Activated T-helper 1 cell treated with anti-CD3 and anti-CD28 coated beads, Interleukin-2, amount 50 U/mL, for 16 hours (primary cell): ENCODE measurements at regions not wholly inside any gene's neighbourhood (a gene's known extent, or its start where the extent isn't known, plus 50 kb on each side); places are given as distances from the start of the nearest gene placed in this dataset.
"Not testable (repeated sequence)": the region's sequence is repeated elsewhere in the genome, so short reads cannot be mapped to it uniquely, and the experiment has no call there.

Source experiments
- DNase-seq, 2 donors: peaks; one replicate each; pipeline ENCODE4 v3.0.0-alpha.2; 2020; ENCODE audit warnings: low read depth in 1 of 2, low spot score in 1 of 2

- DNase-seq, result no peak
Observed at GRCh38 chr1:5191470-5191869, 537.1 kb downstream of the AJAP1 start.

- DNase-seq, result no peak
Observed at GRCh38 chr1:5189384-5189783, 535.0 kb downstream of the AJAP1 start.

- DNase-seq, result no peak
Observed at GRCh38 chr1:5165762-5166161, 511.4 kb downstream of the AJAP1 start.

DNA sequence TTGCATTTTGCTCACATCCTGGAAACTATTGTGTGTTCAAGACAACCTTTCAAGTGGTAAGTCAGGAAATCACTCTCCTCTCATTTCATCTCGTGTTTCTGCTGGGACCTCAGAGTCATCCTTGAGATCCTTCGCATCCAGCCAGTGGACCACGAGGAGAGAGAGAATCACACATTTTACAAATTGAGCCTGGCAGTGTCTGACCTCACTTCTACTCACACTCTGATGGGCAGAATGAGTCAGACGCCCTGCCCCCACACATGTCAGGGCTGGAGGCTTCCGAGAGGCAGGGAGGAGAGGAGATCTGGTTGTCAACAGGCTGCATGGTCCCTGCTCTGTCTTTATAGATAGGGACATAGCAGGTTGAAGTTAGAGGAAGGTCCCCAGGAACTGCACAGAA lies 509.7 kb downstream of the AJAP1 start:
- DNase-seq, result no peak

GRCh38 chr1:5161372-5161771 lies 507.0 kb downstream of the AJAP1 start:
- DNase-seq, result no peak

GRCh38 chr1:5157175-5157574 lies 502.8 kb downstream of the AJAP1 start:
- DNase-seq, result no peak

DNA sequence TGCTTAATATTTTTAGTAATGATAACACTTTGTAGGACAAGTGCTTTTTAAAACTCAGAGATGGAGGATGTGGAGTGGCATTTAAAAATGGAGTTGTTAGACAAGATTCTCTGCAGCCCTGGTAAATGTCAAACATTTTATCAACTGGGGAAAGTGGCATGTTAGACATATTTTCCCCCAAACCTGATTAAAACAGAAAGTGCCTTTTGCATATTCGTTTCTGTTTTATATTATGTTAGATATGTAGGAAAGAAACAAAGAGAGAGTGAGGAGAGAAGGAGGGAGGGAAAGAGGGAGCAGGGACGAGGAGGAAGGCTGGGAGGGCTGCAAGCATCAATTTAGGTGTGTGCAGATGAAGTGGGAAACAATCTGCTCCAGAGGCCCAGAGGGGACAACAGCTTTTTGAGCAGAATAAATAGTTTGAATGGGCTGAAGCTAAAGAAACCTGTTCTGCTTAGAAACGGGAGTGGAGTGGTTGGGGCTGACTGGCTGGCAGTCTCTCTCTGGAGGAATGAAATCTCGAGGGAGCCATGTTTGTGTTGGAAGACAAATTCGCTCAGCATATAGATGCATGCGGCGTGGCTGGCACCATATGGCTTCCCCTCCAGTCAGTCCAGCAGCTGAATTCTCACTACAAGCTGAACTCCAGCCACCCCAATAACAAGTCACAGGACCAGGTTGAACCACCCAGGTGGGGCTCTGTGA lies 502.2 kb downstream of the AJAP1 start:
- DNase-seq, result no peak

DNA sequence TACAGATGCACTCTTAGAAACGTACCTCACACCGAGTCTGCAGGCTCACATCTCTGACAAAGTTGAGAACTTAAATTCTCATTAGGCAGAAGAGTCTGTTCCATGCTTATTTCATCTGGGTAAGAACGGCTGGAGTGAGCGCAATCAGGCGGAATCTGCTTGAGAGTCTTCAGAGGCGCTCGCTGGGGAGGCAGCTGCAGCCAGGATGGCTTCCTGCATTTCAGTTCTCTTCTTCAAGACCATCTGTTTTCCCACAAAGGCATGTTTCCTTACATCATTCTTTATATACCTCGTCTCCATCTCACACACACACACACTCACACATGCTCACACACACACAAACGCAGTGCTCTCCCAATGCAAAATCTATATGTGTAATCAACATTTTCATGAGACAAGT lies 497.1 kb downstream of the AJAP1 start:
- no peak for DNase-seq

GRCh38 chr1:5150191-5150590 lies 495.8 kb downstream of the AJAP1 start:
- no peak for DNase-seq

GRCh38 chr1:5147806-5148205 lies 493.4 kb downstream of the AJAP1 start:
- DNase-seq, result no peak

- DNase-seq, result no peak
Observed at GRCh38 chr1:5142389-5142788, 488.0 kb downstream of the AJAP1 start.

DNA sequence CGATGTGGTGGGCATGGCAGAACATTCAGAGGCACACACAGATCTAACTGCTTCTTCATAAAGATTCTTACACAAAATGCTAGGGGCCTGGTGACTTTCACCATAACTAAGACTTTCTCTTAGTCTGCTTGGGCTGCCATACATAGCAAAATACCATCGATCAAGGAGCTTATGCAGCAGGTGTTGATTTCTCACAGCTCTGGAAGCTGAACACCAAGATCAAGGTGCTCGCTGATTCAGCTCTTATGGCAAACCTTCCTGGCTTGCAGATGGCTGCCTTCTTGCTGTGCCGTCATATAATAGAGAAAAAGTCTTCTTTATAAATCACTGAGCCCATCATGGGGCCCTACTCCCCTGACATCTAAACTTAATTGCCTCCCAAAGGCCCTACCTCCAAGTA lies 487.3 kb downstream of the AJAP1 start:
- DNase-seq, result no peak

- DNase-seq, result no peak
Observed at GRCh38 chr1:5140962-5141361, 486.6 kb downstream of the AJAP1 start.

DNA sequence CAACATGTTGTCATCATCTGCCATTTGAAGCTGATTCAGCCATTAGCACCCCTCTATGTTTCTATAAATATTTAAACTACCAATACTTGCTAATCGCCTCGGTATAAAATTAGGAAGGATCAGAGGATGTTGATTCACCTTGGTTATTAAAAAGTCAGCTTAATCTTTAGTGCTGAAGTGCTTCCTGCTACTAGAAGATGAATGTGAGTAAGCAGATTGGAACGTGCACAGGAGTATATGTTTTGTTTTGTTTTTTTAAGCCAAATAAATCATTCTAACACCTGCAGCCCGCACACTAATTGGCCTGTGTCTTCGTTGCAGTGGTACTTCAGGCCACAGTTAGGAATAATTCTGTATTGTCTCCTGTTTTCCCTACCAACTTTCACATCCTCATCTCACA lies 485.7 kb downstream of the AJAP1 start:
- no peak for DNase-seq

GRCh38 chr1:5129746-5130355 lies 475.4 kb downstream of the AJAP1 start:
- no peak for DNase-seq

DNA sequence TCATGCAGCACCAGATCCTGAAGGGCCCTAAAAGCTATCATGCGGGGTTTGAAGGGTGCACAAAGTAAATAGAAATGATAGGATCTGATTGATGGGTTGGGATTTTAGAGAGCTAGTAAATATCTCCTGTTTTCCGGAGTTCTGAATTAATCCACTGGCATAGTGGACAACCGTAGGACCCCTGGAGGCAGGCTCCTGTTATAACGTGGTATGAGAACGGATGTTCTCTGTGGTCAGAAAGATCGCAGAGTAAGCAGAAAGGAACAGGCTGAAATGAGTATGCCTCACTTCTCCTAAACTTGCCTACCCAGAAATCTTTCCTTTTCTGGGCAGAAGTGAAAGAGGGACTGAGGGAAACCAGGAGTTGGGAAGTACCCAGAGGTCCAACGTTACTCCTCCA lies 470.8 kb downstream of the AJAP1 start:
- no peak for DNase-seq

DNA sequence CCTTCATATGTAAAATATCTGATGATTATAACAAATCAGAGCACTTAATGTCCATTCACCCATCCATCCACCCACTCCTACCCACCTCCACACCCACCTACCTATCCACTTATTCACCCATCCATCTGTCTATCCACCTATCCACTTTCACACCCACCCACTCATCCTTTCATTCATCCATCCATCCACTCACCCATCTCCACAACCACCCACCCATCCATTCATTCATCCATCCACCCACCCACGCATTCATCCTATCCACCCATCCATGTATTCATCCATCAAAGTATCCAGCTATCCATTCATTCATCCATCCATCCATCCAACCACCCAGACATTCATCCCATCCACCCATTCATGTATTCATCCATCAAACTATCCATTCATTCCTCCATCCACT lies 466.1 kb downstream of the AJAP1 start:
- no peak for DNase-seq

DNA sequence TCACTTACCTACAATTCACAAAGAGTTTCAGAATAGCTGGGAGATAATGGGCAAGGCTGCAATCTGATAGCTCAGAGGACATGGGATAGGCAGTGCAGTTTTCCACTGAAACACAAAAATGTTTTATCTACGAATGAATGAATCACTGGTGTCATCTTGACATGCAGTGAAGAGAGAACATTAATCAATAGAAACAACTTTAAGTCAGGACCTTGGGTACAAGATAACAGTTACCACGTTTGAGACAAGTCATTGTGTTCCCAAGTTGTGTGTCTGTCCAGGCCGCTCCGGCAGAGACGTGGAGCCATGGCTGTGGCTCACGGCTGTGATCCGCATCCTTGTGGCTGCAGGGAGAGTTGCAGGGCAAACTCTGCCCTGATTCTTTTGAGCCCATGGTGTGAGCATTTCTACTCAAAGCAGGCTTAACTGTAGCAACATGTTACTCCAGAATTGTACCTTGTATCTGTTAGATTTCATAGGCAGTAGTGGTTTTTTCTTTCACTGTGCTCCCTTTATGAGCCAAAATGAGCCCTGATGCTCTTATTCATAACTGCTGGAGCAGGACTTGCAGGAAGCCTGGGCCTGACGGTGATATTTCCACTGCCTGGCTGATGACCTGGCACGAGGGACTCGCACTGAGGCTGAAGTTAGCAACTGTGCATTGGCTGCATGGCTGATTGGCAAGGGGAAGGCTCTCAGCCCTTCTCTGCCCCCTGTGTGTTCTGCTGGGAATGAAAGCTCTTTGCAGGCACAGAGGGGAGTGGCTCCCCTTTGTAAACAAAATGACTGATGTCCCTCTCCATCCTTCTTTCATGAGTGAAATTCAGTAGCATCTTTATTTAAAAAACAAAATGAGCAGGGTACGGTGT lies 465.2 kb downstream of the AJAP1 start:
- no peak for DNase-seq

GRCh38 chr1:5118771-5119170 lies 464.4 kb downstream of the AJAP1 start:
- DNase-seq, result not testable (repeated sequence)

DNA sequence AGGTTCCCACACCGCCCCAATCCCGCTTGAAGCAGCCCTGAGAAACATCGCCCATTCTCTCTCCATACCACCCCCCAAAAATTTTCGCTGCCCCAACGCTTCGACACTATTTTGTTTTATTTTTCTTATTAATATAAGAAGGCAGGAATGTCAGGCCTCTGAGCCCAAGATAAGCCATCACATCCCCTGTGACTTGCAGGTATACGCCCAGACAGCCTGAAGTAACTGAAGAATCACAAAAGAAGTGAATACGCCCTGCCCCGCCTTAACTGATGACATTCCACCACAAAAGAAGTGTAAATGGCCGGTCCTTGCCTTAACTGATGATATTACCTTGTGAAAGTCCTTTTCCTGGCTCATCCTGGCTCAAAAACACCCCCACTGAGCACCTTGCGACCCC lies 463.9 kb downstream of the AJAP1 start:
- not testable (repeated sequence) for DNase-seq

DNA sequence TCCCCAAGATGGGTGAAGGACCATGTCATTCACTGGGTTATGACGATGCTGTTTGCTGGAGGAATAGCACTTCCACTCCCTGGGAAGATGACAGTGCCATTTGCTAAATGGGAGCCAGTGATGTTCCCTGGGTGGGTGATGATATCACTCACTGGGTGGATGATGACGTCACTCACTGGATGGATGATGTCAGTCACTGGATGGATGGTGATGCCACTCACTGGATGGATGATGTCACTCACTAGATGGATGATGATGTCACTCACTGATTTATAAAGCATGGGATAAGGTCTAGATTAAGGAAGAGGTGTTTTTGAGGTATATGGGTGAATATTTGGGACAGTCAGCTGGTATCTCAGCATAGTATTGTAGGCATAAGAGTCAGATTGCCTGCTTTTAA lies 457.2 kb downstream of the AJAP1 start:
- no peak for DNase-seq

GRCh38 chr1:5110508-5110907 lies 456.1 kb downstream of the AJAP1 start:
- no peak for DNase-seq
